Astrocyte (in vitro differentiated cells and primary cell): ENCODE measurements at regions not wholly inside any gene's neighbourhood (a gene's known extent, or its start where the extent isn't known, plus 50 kb on each side); places are given as distances from the start of the nearest gene placed in this dataset.

Source experiments
- DNase-seq: peaks from one replicate; pipeline ENCODE4 v3.0.0-alpha.2; 2010; ENCODE audit warnings: low read depth
- FAIRE-seq: peaks from 2 replicates; lab custom pipeline; 2011; peaks lifted over from hg19 to GRCh38; lab: Jason Lieb, UNC
- H2AFZ ChIP-seq: 2 replicates; pipeline ENCODE4 v1.6.0; 2012; ENCODE audit warnings: low read depth, low read length, inconsistent platforms
- H3K27ac ChIP-seq: 2 replicates; pipeline ENCODE4 v1.5.1; 2011; ENCODE audit warnings: low read depth, low read length, inconsistent platforms
- H3K27me3 ChIP-seq: 2 replicates; pipeline ENCODE4 v1.6.0; 2011; ENCODE audit warnings: low read length, inconsistent platforms; ENCODE audit not compliant: insufficient read depth
- H3K36me3 ChIP-seq: 2 replicates; pipeline ENCODE4 v1.5.1; 2011; ENCODE audit warnings: low read length, inconsistent platforms; ENCODE audit not compliant: insufficient read depth
- H3K4me1 ChIP-seq: 2 replicates; pipeline ENCODE4 v1.5.1; 2011; ENCODE audit warnings: low read length, inconsistent platforms; ENCODE audit not compliant: insufficient read depth
- H3K4me2 ChIP-seq: 2 replicates; pipeline ENCODE4 v1.6.0; 2012; ENCODE audit warnings: low read length, inconsistent platforms
- H3K4me3 ChIP-seq: 2 replicates; pipeline ENCODE4 v1.5.1; 2011; ENCODE audit warnings: low read depth, mild to moderate bottlenecking, low read length, inconsistent platforms; ENCODE audit not compliant: insufficient read depth
- H3K79me2 ChIP-seq: 2 replicates; pipeline ENCODE4 v1.6.0; 2012; ENCODE audit warnings: mild to moderate bottlenecking, low read length, inconsistent platforms; ENCODE audit not compliant: insufficient read depth
- H3K9ac ChIP-seq: 2 replicates; pipeline ENCODE4 v1.6.0; 2012; ENCODE audit warnings: mild to moderate bottlenecking, low read length, inconsistent platforms
- H3K9me3 ChIP-seq: 2 replicates; pipeline ENCODE4 v1.5.1; 2012; ENCODE audit warnings: low read depth, mild to moderate bottlenecking, low read length, inconsistent platforms; ENCODE audit not compliant: insufficient read depth
- H4K20me1 ChIP-seq: 2 replicates; pipeline ENCODE4 v1.6.0; 2012; ENCODE audit warnings: low read length, inconsistent platforms; ENCODE audit not compliant: insufficient read depth
- H3K27ac Mint-ChIP-seq: one replicate; pipeline ENCODE4 v1.8.0; 2021; ENCODE audit warnings: mild to moderate bottlenecking, mixed read lengths; ENCODE audit not compliant: unreplicated experiment
- H3K27me3 Mint-ChIP-seq: one replicate; pipeline ENCODE4 v1.8.0; 2021; ENCODE audit warnings: low read depth, mixed read lengths; ENCODE audit not compliant: unreplicated experiment
- H3K36me3 Mint-ChIP-seq: one replicate; pipeline ENCODE4 v1.8.0; 2021; ENCODE audit warnings: low read depth, mixed read lengths; ENCODE audit not compliant: unreplicated experiment
- H3K4me1 Mint-ChIP-seq: one replicate; pipeline ENCODE4 v1.8.0; 2021; ENCODE audit warnings: low read depth, mixed read lengths; ENCODE audit not compliant: unreplicated experiment
- H3K4me3 Mint-ChIP-seq: one replicate; pipeline ENCODE4 v1.8.0; 2021; ENCODE audit warnings: mild to moderate bottlenecking, moderate library complexity, mixed read lengths; ENCODE audit not compliant: unreplicated experiment
- H3K9me3 Mint-ChIP-seq: one replicate; pipeline ENCODE4 v1.8.0; 2021; ENCODE audit warnings: mild to moderate bottlenecking, mixed read lengths; ENCODE audit not compliant: unreplicated experiment
- CTCF ChIP-seq: IDR thresholded peaks from 2 replicates; pipeline ENCODE4 v1.5.1; 2011; ENCODE audit warnings: low read depth, mild to moderate bottlenecking, inconsistent platforms, low read length, moderate library complexity; ENCODE audit not compliant: insufficient read depth
- EZH2 ChIP-seq: IDR thresholded peaks from 2 replicates; pipeline ENCODE4 v1.6.1; 2012; ENCODE audit warnings: mild to moderate bottlenecking, low read length, inconsistent platforms; ENCODE audit not compliant: insufficient read depth

- H2AFZ ChIP-seq, result no peak overlapping the region
- no peaks in the 10 kb centered on the region for H3K79me2 ChIP-seq
- H3K4me2 ChIP-seq, result no peak overlapping the region
- no peaks in the 10 kb centered on the region for H3K27me3 ChIP-seq
- no peaks in the 10 kb centered on the region for H4K20me1 ChIP-seq
- H3K9ac ChIP-seq, result no peak overlapping the region
- peaks cover 15% of the 10 kb centered on the region for H3K4me1 Mint-ChIP-seq
- no peaks in the 10 kb centered on the region for H3K9me3 ChIP-seq
- H3K36me3 Mint-ChIP-seq, result no peaks in the 10 kb centered on the region
- H3K27me3 Mint-ChIP-seq, result peaks cover 16% of the 10 kb centered on the region
- TF ChIP-seq CTCF, result no peak
- no peak for TF ChIP-seq EZH2
- H3K4me3 Mint-ChIP-seq, result no peak overlapping the region
- H3K4me3 ChIP-seq, result no peak overlapping the region
- no peaks in the 10 kb centered on the region for H3K36me3 ChIP-seq
- H3K4me1 ChIP-seq, result peaks cover 8% of the 10 kb centered on the region
- H3K27ac Mint-ChIP-seq, result no peak overlapping the region
- no peak for FAIRE-seq
- no peak for DNase-seq
- H3K9me3 Mint-ChIP-seq, result peaks cover 2% of the 10 kb centered on the region
- H3K27ac ChIP-seq, result no peak overlapping the region
Observed at GRCh38 chr9:23542438-23542837, 283.6 kb downstream of the ELAVL2 start.

- no peaks in the 10 kb centered on the region for H3K79me2 ChIP-seq
- H3K9ac ChIP-seq, result no peak overlapping the region
- Mint-ChIP-seq H3K4me3 (no peak overlapping the region), H3K27ac (peak overlapping the region; percentile 59), H3K4me1 (peaks cover 14% of the 10 kb centered on the region), H3K27me3 (peaks cover 12% of the 10 kb centered on the region), H3K9me3 (peaks cover 4% of the 10 kb centered on the region), H3K36me3 (no peaks in the 10 kb centered on the region)
- FAIRE-seq, result no peak
- TF ChIP-seq EZH2, result no peak
- no peak for TF ChIP-seq CTCF
- H3K27ac ChIP-seq, result no peak overlapping the region
- H3K4me3 ChIP-seq, result no peak overlapping the region
- no peaks in the 10 kb centered on the region for H4K20me1 ChIP-seq
- H3K27me3 ChIP-seq, result no peaks in the 10 kb centered on the region
- DNase-seq, result no peak
- no peak overlapping the region for H2AFZ ChIP-seq
- no peak overlapping the region for H3K4me2 ChIP-seq
- H3K4me1 ChIP-seq, result peaks cover 5% of the 10 kb centered on the region
- H3K9me3 ChIP-seq, result no peaks in the 10 kb centered on the region
- no peaks in the 10 kb centered on the region for H3K36me3 ChIP-seq
Observed at GRCh38 chr9:23542927-23543326, 283.1 kb downstream of the ELAVL2 start.

- H3K4me1 Mint-ChIP-seq, result peaks cover 14% of the 10 kb centered on the region
- Histone ChIP-seq H3K9me3 (no peaks in the 10 kb centered on the region), H2AFZ (no peak overlapping the region), H3K36me3 (no peaks in the 10 kb centered on the region), H3K4me3 (no peak overlapping the region), H3K27me3 (no peaks in the 10 kb centered on the region), H3K27ac (no peak overlapping the region), H3K9ac (no peak overlapping the region), H3K4me1 (no peaks in the 10 kb centered on the region), H4K20me1 (no peaks in the 10 kb centered on the region), H3K4me2 (no peak overlapping the region), H3K79me2 (no peaks in the 10 kb centered on the region)
- H3K9me3 Mint-ChIP-seq, result peaks cover 5% of the 10 kb centered on the region
- H3K36me3 Mint-ChIP-seq, result no peaks in the 10 kb centered on the region
- DNase-seq (peak; percentile 39), FAIRE-seq (no peak)
- TF ChIP-seq CTCF (no peak), EZH2 (no peak)
- H3K27ac Mint-ChIP-seq, result peak overlapping the region; percentile 59
- H3K4me3 Mint-ChIP-seq, result no peak overlapping the region
- H3K27me3 Mint-ChIP-seq, result peaks cover 7% of the 10 kb centered on the region
Observed at GRCh38 chr9:23543419-23543818, 282.6 kb downstream of the ELAVL2 start.
